ENCODE measurements at regions not wholly inside any gene's neighbourhood (a gene's known extent, or its start where the extent isn't known, plus 50 kb on each side); places are given as distances from the start of the nearest gene placed in this dataset.

- ATAC-seq = no peak
- Histone ChIP-seq H3K27me3 (ENCODE audit: control insufficient read depth, insufficient read depth, low read length) (no peaks in the 10 kb centered on the region), H3K4me3 (ENCODE audit: low read depth in 2 of 2, low read length in 2 of 2) (no peak overlapping the region), H3K4me1 (ENCODE audit: control insufficient read depth, insufficient read depth, low read length) (no peaks in the 10 kb centered on the region), H3K9me3 (ENCODE audit: control insufficient read depth, insufficient read depth, low read depth, low read length) (no peaks in the 10 kb centered on the region), H3K36me3 (ENCODE audit: control insufficient read depth, insufficient read depth, low read length) (no peaks in the 10 kb centered on the region), H3K27ac (ENCODE audit: low read length) (no peak overlapping the region)
- no peak for DNase-seq (ENCODE audit: low read depth, low spot score)
- intact Hi-C loops (cut with micrococcal nuclease; ENCODE audit: unreplicated experiment) = no loop called here
- in situ Hi-C loops (cut with HindIII; ENCODE audit: low pct_unique_long_range_greater_than_20kb, low sequenced_read_pairs) = no loop called here
- BruUV-seq (replicated peaks) = no TSS peak
- TF ChIP-seq POLR2AphosphoS5 (IDR thresholded peaks at IDR 0.05; ENCODE audit: low read depth, low read length) (no peak), SIN3A (IDR thresholded peaks at IDR 0.05; ENCODE audit: borderline replicate concordance, insufficient read depth, low read depth, low read length) (no peak)
- POLR2A ChIA-PET = no interaction called here
- CTCF ChIA-PET = no interaction called here
Measured at GRCh38 chr4:35250331-35250730, 994.0 kb downstream of the ARAP2 start.

GRCh38 chr4:35250761-35251160, 993.6 kb downstream of the ARAP2 start:
- Histone ChIP-seq H3K27ac (ENCODE audit: low read length) (no peak overlapping the region), H3K36me3 (ENCODE audit: control insufficient read depth, insufficient read depth, low read length) (no peaks in the 10 kb centered on the region), H3K4me1 (ENCODE audit: control insufficient read depth, insufficient read depth, low read length) (no peaks in the 10 kb centered on the region), H3K27me3 (ENCODE audit: control insufficient read depth, insufficient read depth, low read length) (no peaks in the 10 kb centered on the region), H3K4me3 (ENCODE audit: low read depth in 2 of 2, low read length in 2 of 2) (no peak overlapping the region), H3K9me3 (ENCODE audit: control insufficient read depth, insufficient read depth, low read depth, low read length) (no peaks in the 10 kb centered on the region)
- CTCF ChIA-PET = no interaction called here
- intact Hi-C loops (cut with micrococcal nuclease; ENCODE audit: unreplicated experiment) (no loop called here), in situ Hi-C loops (cut with HindIII; ENCODE audit: low pct_unique_long_range_greater_than_20kb, low sequenced_read_pairs) (no loop called here)
- BruUV-seq (replicated peaks) = no TSS peak
- ATAC-seq (no peak), DNase-seq (ENCODE audit: low read depth, low spot score) (no peak)
- POLR2A ChIA-PET = no interaction called here
- TF ChIP-seq SIN3A (IDR thresholded peaks at IDR 0.05; ENCODE audit: borderline replicate concordance, insufficient read depth, low read depth, low read length) (no peak), REST (IDR thresholded peaks at IDR 0.05; ENCODE audit: insufficient read depth in 1 of 2, low read depth in 2 of 2, low read length in 1 of 2) (no peak), CTCF (IDR thresholded peaks at IDR 0.05) (no peak), TCF7L2 (IDR thresholded peaks at IDR 0.05; ENCODE audit: low read depth, low read length) (no peak), POLR2AphosphoS5 (IDR thresholded peaks at IDR 0.05; ENCODE audit: low read depth, low read length) (no peak)

- no TSS peak for BruUV-seq (replicated peaks)
- intact Hi-C loops (cut with micrococcal nuclease; ENCODE audit: unreplicated experiment) = no loop called here
- H3K27ac ChIP-seq (ENCODE audit: low read length) = no peak overlapping the region
- H3K9me3 ChIP-seq (ENCODE audit: control insufficient read depth, insufficient read depth, low read depth, low read length) = no peaks in the 10 kb centered on the region
- CTCF ChIA-PET = no interaction called here
- H3K4me1 ChIP-seq (ENCODE audit: control insufficient read depth, insufficient read depth, low read length) = no peaks in the 10 kb centered on the region
- no peak for ATAC-seq
- no peaks in the 10 kb centered on the region for H3K36me3 ChIP-seq (ENCODE audit: control insufficient read depth, insufficient read depth, low read length)
- in situ Hi-C loops (cut with HindIII; ENCODE audit: low pct_unique_long_range_greater_than_20kb, low sequenced_read_pairs) = no loop called here
- no peak overlapping the region for H3K4me3 ChIP-seq (ENCODE audit: low read depth in 2 of 2, low read length in 2 of 2)
- DNase-seq (ENCODE audit: low read depth, low spot score) = no peak
- H3K27me3 ChIP-seq (ENCODE audit: control insufficient read depth, insufficient read depth, low read length) = no peaks in the 10 kb centered on the region
- no peak for TF ChIP-seq SIN3A (IDR thresholded peaks at IDR 0.05; ENCODE audit: borderline replicate concordance, insufficient read depth, low read depth, low read length)
- TF ChIP-seq CTCF (IDR thresholded peaks at IDR 0.05) = no peak
- TF ChIP-seq POLR2AphosphoS5 (IDR thresholded peaks at IDR 0.05; ENCODE audit: low read depth, low read length) = no peak
- no peak for TF ChIP-seq REST (IDR thresholded peaks at IDR 0.05; ENCODE audit: insufficient read depth in 1 of 2, low read depth in 2 of 2, low read length in 1 of 2)
- no peak for TF ChIP-seq TCF7L2 (IDR thresholded peaks at IDR 0.05; ENCODE audit: low read depth, low read length)
- POLR2A ChIA-PET = no interaction called here
Measured at GRCh38 chr4:35252071-35252470, 992.2 kb downstream of the ARAP2 start.

All from Panc1 (cell line).